ENCODE measurements at regions not wholly inside any gene's neighbourhood (a gene's known extent, or its start where the extent isn't known, plus 50 kb on each side); places are given as distances from the start of the nearest gene placed in this dataset.
"Not testable (repeated sequence)": the region's sequence is repeated elsewhere in the genome, so short reads cannot be mapped to it uniquely, and the experiment has no call there.

DNA sequence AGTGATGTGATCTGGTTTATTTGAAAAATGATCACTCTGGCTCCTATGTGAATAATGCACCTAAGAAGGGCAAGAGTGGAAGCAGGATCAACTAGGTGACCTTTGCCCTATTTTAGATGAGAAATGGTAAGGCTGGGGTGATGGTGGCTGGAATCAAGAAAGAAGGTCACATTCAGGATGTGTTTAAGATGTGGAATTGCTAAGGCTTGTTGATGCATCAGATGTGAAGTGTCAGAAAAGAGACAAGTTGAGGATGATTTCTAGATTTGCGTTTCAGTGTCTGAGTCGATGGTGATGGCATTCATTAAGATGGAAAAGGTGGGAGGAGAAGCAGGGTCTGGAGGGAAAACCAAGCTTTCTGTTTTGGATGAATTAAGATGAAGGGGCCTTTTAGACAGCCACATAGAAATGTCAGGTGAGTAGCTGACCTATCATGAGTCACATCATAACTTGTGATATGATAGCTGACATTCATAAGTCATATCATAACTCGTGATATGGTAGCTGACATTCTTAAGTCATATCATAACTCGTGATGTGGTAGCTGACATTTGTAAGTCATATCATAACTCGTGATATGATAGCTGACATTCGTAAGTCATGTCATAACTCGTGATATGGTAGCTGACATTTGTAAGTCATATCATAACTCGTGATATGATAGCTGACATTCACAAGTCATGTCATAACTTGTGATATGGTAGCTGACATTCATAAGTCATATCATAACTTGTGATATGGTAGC is 101.2 kb upstream of the SEC11C start:
- in situ Hi-C loops (cut with MboI; ENCODE audit: low pct_unique_long_range_greater_than_20kb in 2 of 9, low sequenced_read_pairs in 9 of 9, unreplicated experiment in 9 of 9): no loop called here

DNA sequence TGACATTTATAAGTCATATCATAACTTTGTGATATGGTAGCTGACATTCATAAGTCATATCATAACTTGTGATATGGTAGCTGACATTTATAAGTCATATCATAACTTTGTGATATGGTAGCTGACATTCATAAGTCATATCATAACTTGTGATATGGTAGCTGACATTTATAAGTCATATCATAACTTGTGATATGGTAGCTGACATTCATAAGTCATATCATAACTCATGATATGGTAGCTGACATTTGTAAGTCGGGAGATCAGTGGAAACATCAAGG is 100.7 kb upstream of the SEC11C start:
- ATAC-seq (replicated peaks in 6 of 8); H3K4me3 ChIP-seq; H3K27ac ChIP-seq; in situ Hi-C loops (cut with MboI; ENCODE audit: low pct_unique_long_range_greater_than_20kb in 2 of 9, low sequenced_read_pairs in 9 of 9, unreplicated experiment in 9 of 9): not testable (repeated sequence)
- WGBS, 10 experiments: 40% methylated on average over 1 of the region's 1 CpG; no CpG with 5 or more reads in 9 of the 10 experiments
- H3K4me1 ChIP-seq (replicated peaks in 1 of 2): peaks cover 20 to 25% of the 10 kb centered on the region in 2 donors

More for the DNA sequence above, 101.2 kb upstream of the SEC11C start:
- H3K27ac ChIP-seq: no peak overlapping the region
- ATAC-seq (replicated peaks in 6 of 8): no peak
- WGBS, 10 experiments: 61 to 100% (median 89%) methylated on average over 1 to 7 of the region's 8 CpGs
- H3K4me1 ChIP-seq (replicated peaks in 1 of 2): peaks cover 20 to 25% of the 10 kb centered on the region in 2 donors
- H3K4me3 ChIP-seq: no peak overlapping the region

GRCh38 chr18:59039449-59039848 is 100.2 kb upstream of the SEC11C start:
- in situ Hi-C loops (cut with MboI; ENCODE audit: low pct_unique_long_range_greater_than_20kb in 2 of 9, low sequenced_read_pairs in 9 of 9, unreplicated experiment in 9 of 9): no loop called here

GRCh38 chr18:59040770-59041148 is 98.9 kb upstream of the SEC11C start:
- WGBS, 10 experiments: 71 to 100% (median 78%) methylated on average over 1 to 4 of the region's 8 CpGs; no CpG with 5 or more reads in 2 of the 10 experiments
- in situ Hi-C loops (cut with MboI; ENCODE audit: low pct_unique_long_range_greater_than_20kb in 2 of 9, low sequenced_read_pairs in 9 of 9, unreplicated experiment in 9 of 9): no loop called here
- ATAC-seq (replicated peaks in 6 of 8): no peak
- no peak overlapping the region for H3K4me3 ChIP-seq
- peaks cover 20 to 25% of the 10 kb centered on the region in 2 donors for H3K4me1 ChIP-seq (replicated peaks in 1 of 2)
- no peak overlapping the region for H3K27ac ChIP-seq

More at GRCh38 chr18:59039449-59039848, 100.2 kb upstream of the SEC11C start:
- Histone ChIP-seq H3K4me3 (no peak overlapping the region), H3K4me1 (replicated peaks in 1 of 2) (peaks cover 20 to 25% of the 10 kb centered on the region in 2 donors), H3K27ac (no peak overlapping the region)
- no peak for ATAC-seq (replicated peaks in 6 of 8)
- WGBS, 10 experiments: 80 to 100% (median 98%) methylated on average over 1 to 6 of the region's 6 CpGs; no CpG with 5 or more reads in 3 of the 10 experiments

DNA sequence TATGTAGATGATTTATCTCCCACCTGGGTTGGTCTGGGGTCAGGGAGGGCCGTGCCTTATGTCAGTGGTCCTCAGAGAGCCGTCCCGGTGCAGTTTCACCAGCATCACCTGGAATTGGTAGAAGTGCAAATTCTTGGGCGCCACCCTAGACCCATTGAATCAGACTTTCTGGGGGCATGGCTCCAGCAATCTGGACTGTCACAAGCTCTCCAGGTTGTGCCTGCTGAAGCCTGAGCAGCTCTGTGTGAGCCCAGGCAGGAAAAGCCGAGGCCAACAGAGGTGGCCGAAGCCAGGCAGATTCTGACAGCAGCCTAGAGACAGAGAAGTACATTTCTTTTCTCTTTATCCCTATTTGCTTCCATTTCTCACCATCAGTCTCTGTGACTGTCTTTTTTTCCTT is 98.4 kb upstream of the SEC11C start:
- in situ Hi-C loops (cut with MboI; ENCODE audit: low pct_unique_long_range_greater_than_20kb in 2 of 9, low sequenced_read_pairs in 9 of 9, unreplicated experiment in 9 of 9): no loop called here
- 50 to 100% (median 61%) methylated on average over 1 to 2 of the region's 6 CpGs; no CpG with 5 or more reads in 4 of the 10 experiments for WGBS, 10 experiments
- Histone ChIP-seq H3K27ac (no peak overlapping the region), H3K4me3 (no peak overlapping the region), H3K4me1 (replicated peaks in 1 of 2) (peaks cover 20 to 25% of the 10 kb centered on the region in 2 donors)
- no peak for ATAC-seq (replicated peaks in 6 of 8)

GRCh38 chr18:59041819-59042815 is 97.6 kb upstream of the SEC11C start:
- no peak overlapping the region for H3K27ac ChIP-seq
- in situ Hi-C loops (cut with MboI; ENCODE audit: low pct_unique_long_range_greater_than_20kb in 2 of 9, low sequenced_read_pairs in 9 of 9, unreplicated experiment in 9 of 9): no loop called here
- WGBS, 10 experiments: 13 to 86% (median 41%) methylated on average over 2 to 10 of the region's 10 CpGs; no CpG with 5 or more reads in 2 of the 10 experiments
- ATAC-seq (replicated peaks in 6 of 8): peak; percentile 71 to 95 (median 86)
- no peak overlapping the region for H3K4me3 ChIP-seq
- H3K4me1 ChIP-seq (replicated peaks in 1 of 2): peaks cover 20 to 25% of the 10 kb centered on the region in 2 donors

GRCh38 chr18:59044855-59045254 is 94.8 kb upstream of the SEC11C start:
- ATAC-seq (replicated peaks in 6 of 8): no peak
- Histone ChIP-seq H3K4me1 (replicated peaks in 1 of 2) (peaks cover 29 to 34% of the 10 kb centered on the region in 2 donors), H3K4me3 (no peak overlapping the region), H3K27ac (no peak overlapping the region)
- WGBS, 10 experiments: 80 to 92% (median 88%) methylated on average over 1 to 6 of the region's 6 CpGs; no CpG with 5 or more reads in 4 of the 10 experiments
- in situ Hi-C loops (cut with MboI; ENCODE audit: low pct_unique_long_range_greater_than_20kb in 2 of 9, low sequenced_read_pairs in 9 of 9, unreplicated experiment in 9 of 9): no loop called here

- peak in 4 of 8 experiments; percentile 56 to 89 (median 86) for ATAC-seq (replicated peaks in 6 of 8)
- WGBS, 10 experiments: 32 to 91% (median 81%) methylated on average over 1 to 2 of the region's 2 CpGs; no CpG with 5 or more reads in 6 of the 10 experiments
- Histone ChIP-seq H3K27ac (no peak overlapping the region), H3K4me3 (no peak overlapping the region), H3K4me1 (replicated peaks in 1 of 2) (peaks cover 16 to 17% of the 10 kb centered on the region in 2 donors)
- in situ Hi-C loops (cut with MboI; ENCODE audit: low pct_unique_long_range_greater_than_20kb in 2 of 9, low sequenced_read_pairs in 9 of 9, unreplicated experiment in 9 of 9): no loop called here
Observed at GRCh38 chr18:59047321-59048047, 92.2 kb upstream of the SEC11C start.

- in situ Hi-C loops (cut with MboI; ENCODE audit: low pct_unique_long_range_greater_than_20kb in 2 of 9, low sequenced_read_pairs in 9 of 9, unreplicated experiment in 9 of 9): no loop called here
- WGBS, 10 experiments: 0 to 94% (median 82%) methylated on average over 1 to 9 of the region's 9 CpGs; no CpG with 5 or more reads in 4 of the 10 experiments
- ATAC-seq (replicated peaks in 6 of 8): peak in 1 of 8 experiments; percentile 17
- no peak overlapping the region for H3K4me3 ChIP-seq
- H3K4me1 ChIP-seq (replicated peaks in 1 of 2): peaks cover 13 to 14% of the 10 kb centered on the region in 2 donors
- no peak overlapping the region for H3K27ac ChIP-seq
Observed at GRCh38 chr18:59048048-59048363, 91.7 kb upstream of the SEC11C start.

GRCh38 chr18:59048378-59048777 is 91.3 kb upstream of the SEC11C start:
- in situ Hi-C loops (cut with MboI; ENCODE audit: low pct_unique_long_range_greater_than_20kb in 2 of 9, low sequenced_read_pairs in 9 of 9, unreplicated experiment in 9 of 9): no loop called here
- Histone ChIP-seq H3K27ac (no peak overlapping the region), H3K4me3 (no peak overlapping the region), H3K4me1 (replicated peaks in 1 of 2) (peaks cover 14 to 17% of the 10 kb centered on the region in 2 donors)
- 8 to 90% (median 73%) methylated on average over 1 to 7 of the region's 7 CpGs; no CpG with 5 or more reads in 3 of the 10 experiments for WGBS, 10 experiments
- peak in 3 of 8 experiments; percentile 66 to 78 (median 75) for ATAC-seq (replicated peaks in 6 of 8)

GRCh38 chr18:59049721-59050660 is 89.7 kb upstream of the SEC11C start:
- ATAC-seq (replicated peaks in 6 of 8): peak in 6 of 8 experiments; percentile 35 to 91 (median 82)
- Histone ChIP-seq H3K27ac (no peak overlapping the region), H3K4me1 (replicated peaks in 1 of 2) (peaks cover 14 to 33% of the 10 kb centered on the region in 2 donors), H3K4me3 (no peak overlapping the region)
- 20 to 100% (median 90%) methylated on average over 1 to 6 of the region's 14 CpGs; no CpG with 5 or more reads in 2 of the 10 experiments for WGBS, 10 experiments
- in situ Hi-C loops (cut with MboI; ENCODE audit: low pct_unique_long_range_greater_than_20kb in 2 of 9, low sequenced_read_pairs in 9 of 9, unreplicated experiment in 9 of 9): loop anchor here in 3 of 9 experiments (25.0 kb wide), 2 partner anchors 163 to 513 kb away; no protein-coding TSS in a partner anchor

Measured in motor neuron (in vitro differentiated cells).